HepG2 (cell line): ENCODE measurements at regions not wholly inside any gene's neighbourhood (a gene's known extent, or its start where the extent isn't known, plus 50 kb on each side); places are given as distances from the start of the nearest gene placed in this dataset.

Experiments used
- ATAC-seq: fragments of 200-7000 bp; cut with Tn5 transposase; 3 replicates; pipeline ENCODE4 v1.9.1; 2020; ENCODE audit warnings: mild to moderate bottlenecking, moderate library complexity
- BruUV-seq: library from RNA; stranded (reverse); fragments of 400-500 nt; replicated peaks from 2 replicates; lab custom pipeline; 2021; lab: Mats Ljungman, UMichigan
- CTCF ChIA-PET: fragments of 300-600 bp; formaldehyde crosslinking; extraction: SDS; loops from one replicate; lab custom pipeline; 2021; ENCODE audit warnings: low total read pairs, inconsistent platforms, low intra/inter-chr PET ratio; lab: Yijun Ruan, JAX
- POLR2A ChIA-PET: fragments of 350-600 bp; sonication (Branson Sonifier 250); formaldehyde crosslinking; loops from one replicate; lab custom pipeline; 2020; ENCODE audit warnings: antibody characterized with exemption, inconsistent platforms; lab: Yijun Ruan, JAX
- DNase-seq: peaks from one replicate; pipeline ENCODE4 v3.0.0-alpha.2; 2015; ENCODE audit warnings: low spot score
- FAIRE-seq: peaks from 3 replicates; lab custom pipeline; 2011; peaks lifted over from hg19 to GRCh38; lab: Jason Lieb, UNC
- H2AFZ ChIP-seq: one replicate; pipeline ENCODE4 v1.6.1; 2011; ENCODE audit warnings: low read length, inconsistent platforms
- H3K27ac ChIP-seq: fragments of 300-600 bp; 3 replicates; pipeline ENCODE4 v1.8.0; 2011; ENCODE audit warnings: mixed run types, mild to moderate bottlenecking, mixed read lengths, low read length, inconsistent platforms; ENCODE audit not compliant: insufficient read depth; ENCODE audit errors: extremely low read length
- H3K27me3 ChIP-seq, 2 experiments: fragments of 200-600 bp in 1 of 2; 2 replicates in 1 of 2; 3 replicates in 1 of 2; pipeline versions ENCODE4 v1.6.0 to v1.8.0; 2011; ENCODE audit warnings: low read length in 2 of 2, mild to moderate bottlenecking in 2 of 2, moderate library complexity in 2 of 2, inconsistent platforms in 1 of 2; ENCODE audit not compliant: insufficient read depth in 2 of 2, control insufficient read depth in 1 of 2
- H3K36me3 ChIP-seq, 2 experiments: fragments of 200-600 bp in 1 of 2; replicated peaks in 1 of 2; 2 replicates in 1 of 2; 3 replicates in 1 of 2; pipeline versions ENCODE4 v1.5.1 to v1.8.0; 2011; ENCODE audit warnings: low read length in 2 of 2, inconsistent platforms in 1 of 2; ENCODE audit not compliant: insufficient read depth in 2 of 2, control insufficient read depth in 1 of 2
- H3K4me1 ChIP-seq: 2 replicates; pipeline ENCODE4 v1.5.1; 2012; ENCODE audit warnings: low read length, inconsistent platforms; ENCODE audit not compliant: insufficient read depth
- H3K4me2 ChIP-seq: 2 replicates; pipeline ENCODE4 v1.6.0; 2011; ENCODE audit warnings: low read depth, low read length, inconsistent platforms
- H3K4me3 ChIP-seq, 3 experiments: fragments of 200-600 bp in 1 of 3; sonication (generic), shearing (Covaris generic) in 1 of 3; replicated peaks in 1 of 3; 2 replicates each; pipeline ENCODE4 v1.5.1; 2011 to 2016; ENCODE audit warnings: low read length in 3 of 3, inconsistent platforms in 2 of 3, low read depth in 2 of 3, mild to moderate bottlenecking in 2 of 3, control low read depth in 1 of 3, mixed read lengths in 1 of 3; ENCODE audit not compliant: insufficient read depth in 1 of 3
- H3K79me2 ChIP-seq: one replicate; pipeline ENCODE4 v1.6.1; 2011; ENCODE audit warnings: low read length, inconsistent platforms; ENCODE audit not compliant: insufficient read depth
- H3K9ac ChIP-seq: 2 replicates; pipeline ENCODE4 v1.6.0; 2011; ENCODE audit warnings: mild to moderate bottlenecking, low read depth, low read length, inconsistent platforms; ENCODE audit not compliant: insufficient read depth
- H3K9me3 ChIP-seq: 2 replicates; pipeline ENCODE4 v1.5.1; 2012; ENCODE audit warnings: mild to moderate bottlenecking, low read length
- H4K20me1 ChIP-seq: 2 replicates; pipeline ENCODE4 v1.6.0; 2011; ENCODE audit warnings: inconsistent platforms, mild to moderate bottlenecking, low read length, moderate library complexity; ENCODE audit not compliant: insufficient read depth
- ATAD3A ChIP-seq: sonication (generic); formaldehyde crosslinking; IDR thresholded peaks from 2 replicates; pipeline ENCODE4 v1.4.0; 2020; ENCODE audit warnings: missing genetic modification reagents
- HOXA3 ChIP-seq: sonication (generic); formaldehyde crosslinking; IDR thresholded peaks from 2 replicates; pipeline ENCODE4 v1.5.0; 2020; ENCODE audit warnings: missing genetic modification reagents
- KIAA2018 ChIP-seq: sonication (generic); formaldehyde crosslinking; IDR thresholded peaks from 2 replicates; pipeline ENCODE4 v1.5.0; 2020; ENCODE audit warnings: mild to moderate bottlenecking, missing genetic modification reagents, borderline replicate concordance
- NFE2L2 ChIP-seq: fragments of 150-350 bp; IDR thresholded peaks from 2 replicates; pipeline ENCODE4 v1.6.1; 2014; ENCODE audit warnings: low read length
- ZKSCAN1 ChIP-seq: fragments of 150-350 bp; IDR thresholded peaks from 2 replicates; pipeline ENCODE4 v1.6.1; 2014; ENCODE audit warnings: low read length
- ZNF782 ChIP-seq: sonication (generic); formaldehyde crosslinking; IDR thresholded peaks from 2 replicates; pipeline ENCODE4 v1.4.0; 2020; ENCODE audit warnings: missing genetic modification reagents, mild to moderate bottlenecking, borderline replicate concordance
- WGBS: methylation state at CpG from one replicate; pipeline ENCODE4 v1.1.6; 2017; ENCODE audit warnings: low lambda C conversion rate; 5-methylcytosine and 5-hydroxymethylcytosine counted together
- in situ Hi-C: cut with HindIII; loops from 2 replicates; pipeline ENCODE4 v1.10.0; 2017; ENCODE audit warnings: low pct_unique_long_range_greater_than_20kb; ENCODE audit not compliant: extremely low pct_ligation_motif_present
- intact Hi-C: fragments of 100-400 bp; cut with micrococcal nuclease; formaldehyde crosslinking; loops from one replicate; pipeline ENCODE4 v1.10.0; 2022; ENCODE audit not compliant: unreplicated experiment

GRCh38 chr6:91637217-91637616, 1050.3 kb upstream of the MAP3K7 start:
- H3K9ac ChIP-seq, result no peak overlapping the region
- CTCF ChIA-PET, result no interaction called here
- intact Hi-C loops (no loop called here), in situ Hi-C loops (no loop called here)
- ATAC-seq (no peak), FAIRE-seq (no peak), DNase-seq (no peak)
- POLR2A ChIA-PET, result no interaction called here
- H3K4me2 ChIP-seq, result no peak overlapping the region
- no peak overlapping the region for H3K27ac ChIP-seq
- TF ChIP-seq ATAD3A (CRISPR knock-in tag), result no peak
- TF ChIP-seq NFE2L2, result peak; percentile 77
- no TSS peak for BruUV-seq
- no peaks in the 10 kb centered on the region for H3K9me3 ChIP-seq
- no peaks in the 10 kb centered on the region for H3K36me3 ChIP-seq
- no peak overlapping the region for H2AFZ ChIP-seq
- no peaks in the 10 kb centered on the region for H4K20me1 ChIP-seq
- H3K4me3 ChIP-seq, result no peak overlapping the region
- H3K27me3 ChIP-seq, result no peaks in the 10 kb centered on the region
- no peaks in the 10 kb centered on the region for H3K79me2 ChIP-seq
- H3K4me1 ChIP-seq, result no peaks in the 10 kb centered on the region
- 6% methylated on average over 1 of the region's 1 CpG for WGBS

- Histone ChIP-seq H3K36me3 (no peaks in the 10 kb centered on the region), H3K27ac (no peak overlapping the region), H3K4me1 (no peaks in the 10 kb centered on the region), H2AFZ (no peak overlapping the region), H3K4me3 (no peak overlapping the region), H3K27me3 (no peaks in the 10 kb centered on the region), H3K4me2 (no peak overlapping the region), H3K9ac (no peak overlapping the region), H3K9me3 (no peaks in the 10 kb centered on the region), H4K20me1 (no peaks in the 10 kb centered on the region), H3K79me2 (no peaks in the 10 kb centered on the region)
- no TSS peak for BruUV-seq
- 0% methylated on average over 1 of the region's 1 CpG for WGBS
- FAIRE-seq, result no peak
- in situ Hi-C loops, result no loop called here
- no peak for ATAC-seq
- TF ChIP-seq KIAA2018 (no peak), ZNF782 (CRISPR knock-in tag) (no peak), ZKSCAN1 (no peak), HOXA3 (no peak)
- no peak for DNase-seq
- ChIA-PET POLR2A (no interaction called here), CTCF (no interaction called here)
- intact Hi-C loops, result no loop called here
These were observed 1047.9 kb upstream of the MAP3K7 start for GRCh38 chr6:91634791-91635190.
